ENCODE measurements at regions not wholly inside any gene's neighbourhood (a gene's known extent, or its start where the extent isn't known, plus 50 kb on each side); places are given as distances from the start of the nearest gene placed in this dataset.

DNA sequence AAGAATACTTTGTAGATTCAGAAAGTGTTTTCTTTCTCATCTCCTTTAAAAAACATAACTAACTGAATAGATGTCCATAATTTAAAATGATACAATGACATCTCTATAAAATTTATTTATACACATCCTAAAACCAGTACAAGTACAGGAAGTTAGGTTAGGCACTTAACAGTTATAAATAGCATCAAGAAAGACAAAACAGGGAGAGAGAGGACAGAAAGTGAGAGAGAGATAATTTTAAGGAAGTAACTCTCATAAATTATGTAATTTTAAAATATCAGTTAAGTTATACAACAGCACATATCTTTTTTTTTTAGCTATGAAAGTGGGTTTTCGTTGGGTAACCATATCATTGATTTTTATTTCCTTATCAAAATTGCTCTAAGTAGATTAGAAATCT, 1068.6 kb downstream of the TAF11L14 start:
- TF ChIP-seq CTCF (IDR thresholded peaks at IDR 0.05) (no peak), POLR2AphosphoS5 (IDR thresholded peaks at IDR 0.05; ENCODE audit: insufficient read depth in 1 of 2, low read depth in 1 of 2) (no peak)

Measured in vagina (tissue), 2 donors.